ENCODE measurements at regions not wholly inside any gene's neighbourhood (a gene's known extent, or its start where the extent isn't known, plus 50 kb on each side); places are given as distances from the start of the nearest gene placed in this dataset.

- no peak overlapping the region for H3K27ac ChIP-seq
- H3K4me1 ChIP-seq, result peaks cover 0 to 10% (median 0%) of the 10 kb centered on the region in 4 donors
- H3K36me3 ChIP-seq, result no peaks in the 10 kb centered on the region
- H3K4me3 ChIP-seq, result no peak overlapping the region
- intact Hi-C loops (cut with DNase I; ENCODE audit: low total_unique reads) (no loop called here), in situ Hi-C loops (cut with MboI; ENCODE audit: low pct_ligation_motif_present in 1 of 4, low pct_unique_long_range_greater_than_20kb in 1 of 4, low sequenced_read_pairs in 3 of 4) (no loop called here)
- H3K9me3 ChIP-seq, result no peaks in the 10 kb centered on the region
- no peaks in the 10 kb centered on the region for H3K27me3 ChIP-seq
- TF ChIP-seq EP300 (IDR thresholded peaks at IDR 0.05; ENCODE audit: low read depth), result no peak
- no peak for TF ChIP-seq POLR2AphosphoS5 (IDR thresholded peaks at IDR 0.05)
- TF ChIP-seq POLR2A (IDR thresholded peaks at IDR 0.05), result no peak
- TF ChIP-seq CTCF (IDR thresholded peaks at IDR 0.05), result no peak
- DNase-seq, result no peak
- WGBS, 2 donors (ENCODE audit: low coverage in 1 of 2), result 50 to 72% methylated on average over 2 to 6 of the region's 6 CpGs
Observed at GRCh38 chr2:8256905-8257304, 425.0 kb upstream of the ID2 start.

- no peaks in the 10 kb centered on the region for H3K36me3 ChIP-seq
- no peak for DNase-seq
- H3K4me3 ChIP-seq, result no peak overlapping the region
- in situ Hi-C loops (cut with MboI; ENCODE audit: low pct_ligation_motif_present in 1 of 4, low pct_unique_long_range_greater_than_20kb in 1 of 4, low sequenced_read_pairs in 3 of 4) (no loop called here), intact Hi-C loops (cut with DNase I; ENCODE audit: low total_unique reads) (no loop called here)
- H3K27ac ChIP-seq, result no peak overlapping the region
- H3K27me3 ChIP-seq, result no peaks in the 10 kb centered on the region
- no peak for TF ChIP-seq EP300 (IDR thresholded peaks at IDR 0.05; ENCODE audit: low read depth)
- TF ChIP-seq POLR2AphosphoS5 (IDR thresholded peaks at IDR 0.05), result no peak
- TF ChIP-seq CTCF (IDR thresholded peaks at IDR 0.05), result no peak
- no peak for TF ChIP-seq POLR2A (IDR thresholded peaks at IDR 0.05)
- no peaks in the 10 kb centered on the region for H3K9me3 ChIP-seq
- H3K4me1 ChIP-seq, result peaks cover 0 to 10% (median 0%) of the 10 kb centered on the region in 4 donors
- 58 to 63% methylated on average over 3 to 4 of the region's 4 CpGs for WGBS, 2 donors (ENCODE audit: low coverage in 1 of 2)
Observed at GRCh38 chr2:8257502-8257901, 424.4 kb upstream of the ID2 start.

- H3K27ac ChIP-seq, result no peak overlapping the region
- no peak for TF ChIP-seq EP300 (IDR thresholded peaks at IDR 0.05; ENCODE audit: low read depth)
- no peak for TF ChIP-seq POLR2AphosphoS5 (IDR thresholded peaks at IDR 0.05)
- no peak for TF ChIP-seq CTCF (IDR thresholded peaks at IDR 0.05)
- no peak for TF ChIP-seq POLR2A (IDR thresholded peaks at IDR 0.05)
- no peak for DNase-seq
- H3K27me3 ChIP-seq, result no peaks in the 10 kb centered on the region
- no peaks in the 10 kb centered on the region for H3K36me3 ChIP-seq
- H3K4me1 ChIP-seq, result peaks cover 0 to 10% (median 0%) of the 10 kb centered on the region in 4 donors
- in situ Hi-C loops (cut with MboI; ENCODE audit: low pct_ligation_motif_present in 1 of 4, low pct_unique_long_range_greater_than_20kb in 1 of 4, low sequenced_read_pairs in 3 of 4) (no loop called here), intact Hi-C loops (cut with DNase I; ENCODE audit: low total_unique reads) (no loop called here)
- H3K9me3 ChIP-seq, result no peaks in the 10 kb centered on the region
- no peak overlapping the region for H3K4me3 ChIP-seq
- WGBS, 2 donors (ENCODE audit: low coverage in 1 of 2), result 95% methylated on average over 4 of the region's 4 CpGs; no CpG with 5 or more reads in 1 of the 2 donors
Observed at GRCh38 chr2:8258406-8258805, 423.4 kb upstream of the ID2 start.

GRCh38 chr2:8259106-8259840 is 422.6 kb upstream of the ID2 start:
- DNase-seq, result no peak
- WGBS, 2 donors (ENCODE audit: low coverage in 1 of 2), result 89 to 96% methylated on average over 3 to 4 of the region's 4 CpGs
- intact Hi-C loops (cut with DNase I; ENCODE audit: low total_unique reads), result no loop called here
- H3K27me3 ChIP-seq, result no peaks in the 10 kb centered on the region
- no peaks in the 10 kb centered on the region for H3K36me3 ChIP-seq
- H3K4me1 ChIP-seq, result peaks cover 0 to 10% (median 0%) of the 10 kb centered on the region in 4 donors
- TF ChIP-seq EP300 (IDR thresholded peaks at IDR 0.05; ENCODE audit: low read depth) (no peak), CTCF (IDR thresholded peaks at IDR 0.05) (no peak), POLR2AphosphoS5 (IDR thresholded peaks at IDR 0.05) (no peak), POLR2A (IDR thresholded peaks at IDR 0.05) (no peak)
- no peaks in the 10 kb centered on the region for H3K9me3 ChIP-seq
- no peak overlapping the region for H3K4me3 ChIP-seq
- in situ Hi-C loops (cut with MboI; ENCODE audit: low pct_ligation_motif_present in 1 of 4, low pct_unique_long_range_greater_than_20kb in 1 of 4, low sequenced_read_pairs in 3 of 4), result no loop called here
- no peak overlapping the region for H3K27ac ChIP-seq
